KMS-11 (cell line): ENCODE measurements at regions not wholly inside any gene's neighbourhood (a gene's known extent, or its start where the extent isn't known, plus 50 kb on each side); places are given as distances from the start of the nearest gene placed in this dataset.

Experiments
- H2AFZ ChIP-seq: fragments of 200-600 bp; sonication (generic); 2 replicates; pipeline ENCODE4 v1.6.1; 2016; ENCODE audit warnings: antibody characterized with exemption, mixed run types, low read depth
- H3K27ac ChIP-seq: fragments of 200-600 bp; sonication (generic); 2 replicates; pipeline ENCODE4 v1.6.1; 2016; ENCODE audit warnings: mild to moderate bottlenecking, mixed run types
- H3K27me3 ChIP-seq: fragments of 200-600 bp; sonication (generic); 2 replicates; pipeline ENCODE4 v1.6.1; 2017; ENCODE audit warnings: mild to moderate bottlenecking, low read depth, mixed run types, moderate library complexity; ENCODE audit not compliant: insufficient read depth
- H3K36me3 ChIP-seq: fragments of 200-600 bp; sonication (generic); 2 replicates; pipeline ENCODE4 v1.6.1; 2017; ENCODE audit warnings: mild to moderate bottlenecking, mixed run types; ENCODE audit not compliant: insufficient read depth
- H3K4me1 ChIP-seq: fragments of 200-600 bp; sonication (generic); 2 replicates; pipeline ENCODE4 v1.6.1; 2016; ENCODE audit warnings: mild to moderate bottlenecking, low read depth, mixed run types; ENCODE audit not compliant: poor library complexity, severe bottlenecking
- H3K4me2 ChIP-seq: fragments of 200-600 bp; sonication (generic); 2 replicates; pipeline ENCODE4 v1.7.0; 2016; ENCODE audit warnings: mild to moderate bottlenecking, mixed run types
- H3K4me3 ChIP-seq: fragments of 200-600 bp; sonication (generic); IDR thresholded peaks from 2 replicates; pipeline ENCODE4 v1.6.1; 2017; ENCODE audit warnings: low read depth, low read length, mixed read lengths; ENCODE audit not compliant: insufficient read depth
- H3K79me2 ChIP-seq: fragments of 200-600 bp; sonication (generic); 2 replicates; pipeline ENCODE4 v1.6.1; 2016; ENCODE audit warnings: low read depth, mixed run types; ENCODE audit not compliant: insufficient read depth
- H3K9ac ChIP-seq: fragments of 200-600 bp; sonication (generic); 2 replicates; pipeline ENCODE4 v1.6.1; 2016; ENCODE audit warnings: mild to moderate bottlenecking, mixed run types
- H4K20me1 ChIP-seq: fragments of 200-600 bp; sonication (generic); 2 replicates; pipeline ENCODE4 v1.6.1; 2016; ENCODE audit warnings: mild to moderate bottlenecking, mixed run types; ENCODE audit not compliant: insufficient read depth
- TF ChIP-seq, protein P1 (sequence below): fragments of 200-600 bp; sonication (generic); conservative IDR thresholded peaks from 2 replicates; pipeline ENCODE4 v1.6.1; 2017; ENCODE audit warnings: low read depth, mild to moderate bottlenecking, antibody characterized with exemption, low read length, moderate library complexity, mixed read lengths

DNA sequence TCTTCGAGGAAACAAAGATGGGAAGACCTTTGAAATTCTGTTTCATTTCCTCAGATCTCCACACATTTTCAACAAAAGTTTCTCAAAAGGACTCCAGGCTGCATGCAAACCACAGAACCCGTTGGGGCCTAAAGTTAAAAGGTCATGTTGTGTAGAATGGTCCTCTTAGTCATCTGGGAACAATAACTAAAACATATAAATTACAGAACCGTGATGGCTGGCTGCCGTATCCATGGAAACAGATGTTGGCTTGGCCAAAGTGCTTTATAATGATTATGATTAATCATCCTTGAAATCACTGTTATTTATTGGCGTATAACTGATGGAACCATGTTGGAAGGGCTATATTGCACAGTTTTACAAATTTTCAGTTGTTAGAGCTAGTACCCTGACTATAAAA lies 182.8 kb upstream of the CRIM1 start:
- no peak overlapping the region for H2AFZ ChIP-seq
- H3K36me3 ChIP-seq, result no peaks in the 10 kb centered on the region
- H3K4me2 ChIP-seq, result no peak overlapping the region
- no peaks in the 10 kb centered on the region for H4K20me1 ChIP-seq
- no peaks in the 10 kb centered on the region for H3K79me2 ChIP-seq
- no peak overlapping the region for H3K9ac ChIP-seq
- H3K27ac ChIP-seq, result no peak overlapping the region
- TF ChIP-seq, protein P1, sequence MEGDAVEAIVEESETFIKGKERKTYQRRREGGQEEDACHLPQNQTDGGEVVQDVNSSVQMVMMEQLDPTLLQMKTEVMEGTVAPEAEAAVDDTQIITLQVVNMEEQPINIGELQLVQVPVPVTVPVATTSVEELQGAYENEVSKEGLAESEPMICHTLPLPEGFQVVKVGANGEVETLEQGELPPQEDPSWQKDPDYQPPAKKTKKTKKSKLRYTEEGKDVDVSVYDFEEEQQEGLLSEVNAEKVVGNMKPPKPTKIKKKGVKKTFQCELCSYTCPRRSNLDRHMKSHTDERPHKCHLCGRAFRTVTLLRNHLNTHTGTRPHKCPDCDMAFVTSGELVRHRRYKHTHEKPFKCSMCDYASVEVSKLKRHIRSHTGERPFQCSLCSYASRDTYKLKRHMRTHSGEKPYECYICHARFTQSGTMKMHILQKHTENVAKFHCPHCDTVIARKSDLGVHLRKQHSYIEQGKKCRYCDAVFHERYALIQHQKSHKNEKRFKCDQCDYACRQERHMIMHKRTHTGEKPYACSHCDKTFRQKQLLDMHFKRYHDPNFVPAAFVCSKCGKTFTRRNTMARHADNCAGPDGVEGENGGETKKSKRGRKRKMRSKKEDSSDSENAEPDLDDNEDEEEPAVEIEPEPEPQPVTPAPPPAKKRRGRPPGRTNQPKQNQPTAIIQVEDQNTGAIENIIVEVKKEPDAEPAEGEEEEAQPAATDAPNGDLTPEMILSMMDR, result no peak
- H3K4me1 ChIP-seq, result peaks cover 13% of the 10 kb centered on the region
- no peaks in the 10 kb centered on the region for H3K27me3 ChIP-seq
- no peak overlapping the region for H3K4me3 ChIP-seq

DNA sequence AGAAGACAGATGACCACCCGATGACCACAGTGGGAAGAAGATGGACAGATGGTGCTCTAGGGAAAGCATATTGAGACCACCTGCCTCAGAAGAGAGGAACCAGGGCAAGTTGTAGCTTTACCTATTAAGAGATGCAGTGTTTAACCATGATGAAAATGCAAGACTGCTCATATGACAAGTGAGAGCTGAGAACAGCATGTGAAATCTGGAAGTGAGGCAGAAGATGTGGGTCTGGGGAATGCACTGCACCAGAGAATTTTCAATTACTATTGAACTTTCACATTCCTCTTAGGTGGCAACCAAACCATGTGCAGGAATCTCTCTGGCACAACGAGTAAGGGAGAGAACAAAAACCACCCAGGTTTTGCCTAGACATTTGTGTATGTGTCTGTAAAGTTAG lies 184.8 kb upstream of the CRIM1 start:
- Histone ChIP-seq H3K27ac (no peak overlapping the region), H3K4me3 (no peak overlapping the region), H2AFZ (no peak overlapping the region), H3K79me2 (no peaks in the 10 kb centered on the region), H3K4me2 (no peak overlapping the region), H3K9ac (no peak overlapping the region), H3K36me3 (no peaks in the 10 kb centered on the region), H4K20me1 (no peaks in the 10 kb centered on the region), H3K27me3 (no peaks in the 10 kb centered on the region), H3K4me1 (peaks cover 13% of the 10 kb centered on the region)
- TF ChIP-seq, protein P1, result no peak

DNA sequence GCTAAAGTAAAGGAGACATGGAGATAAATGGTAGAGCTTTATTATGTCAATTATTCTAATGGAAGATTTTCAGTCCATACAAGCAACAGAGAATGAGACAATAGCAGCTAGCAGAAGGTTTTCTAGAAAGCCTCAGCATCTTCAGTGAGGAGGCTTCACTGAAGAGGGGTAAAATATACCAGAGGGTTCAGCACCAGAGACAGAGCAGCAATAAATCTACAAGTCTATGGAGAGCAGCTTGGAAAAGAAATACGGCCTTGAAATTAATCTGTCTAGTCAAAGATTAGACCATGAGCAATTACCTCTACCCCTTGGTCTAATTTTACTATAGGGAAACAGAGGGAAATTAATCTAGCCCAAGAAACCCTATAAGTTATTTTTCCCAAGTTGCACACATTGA lies 185.7 kb upstream of the CRIM1 start:
- H3K4me3 ChIP-seq, result no peak overlapping the region
- H3K4me2 ChIP-seq, result no peak overlapping the region
- H3K36me3 ChIP-seq, result no peaks in the 10 kb centered on the region
- no peaks in the 10 kb centered on the region for H4K20me1 ChIP-seq
- no peaks in the 10 kb centered on the region for H3K79me2 ChIP-seq
- no peak overlapping the region for H3K27ac ChIP-seq
- no peaks in the 10 kb centered on the region for H3K27me3 ChIP-seq
- TF ChIP-seq, protein P1, result no peak
- H3K4me1 ChIP-seq, result peaks cover 11% of the 10 kb centered on the region
- no peak overlapping the region for H2AFZ ChIP-seq
- H3K9ac ChIP-seq, result no peak overlapping the region

DNA sequence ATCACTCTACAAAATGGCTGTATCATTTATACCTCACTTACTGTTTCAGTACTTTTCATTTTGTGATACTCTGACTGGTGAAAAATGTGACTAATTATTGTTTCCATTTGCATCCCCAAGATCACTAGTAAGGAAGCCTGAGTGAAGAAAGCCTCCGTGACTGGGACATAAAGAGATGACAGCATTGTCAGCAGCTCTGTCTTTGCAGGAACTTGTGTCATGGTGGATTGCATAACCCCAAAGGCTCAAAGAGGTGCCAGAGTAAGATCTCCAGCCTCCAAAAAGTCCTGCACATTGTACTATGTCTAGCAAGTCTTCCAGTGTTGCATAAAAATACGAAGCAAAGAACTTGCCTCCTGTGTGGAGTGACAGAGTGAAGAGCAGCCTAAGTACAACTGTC lies 187.5 kb upstream of the CRIM1 start:
- no peak overlapping the region for H3K27ac ChIP-seq
- no peak overlapping the region for H2AFZ ChIP-seq
- no peaks in the 10 kb centered on the region for H3K79me2 ChIP-seq
- TF ChIP-seq, protein P1, result no peak
- no peak overlapping the region for H3K9ac ChIP-seq
- H3K27me3 ChIP-seq, result no peaks in the 10 kb centered on the region
- peaks cover 24% of the 10 kb centered on the region for H3K4me1 ChIP-seq
- no peaks in the 10 kb centered on the region for H3K36me3 ChIP-seq
- no peaks in the 10 kb centered on the region for H4K20me1 ChIP-seq
- H3K4me3 ChIP-seq, result no peak overlapping the region
- H3K4me2 ChIP-seq, result no peak overlapping the region

DNA sequence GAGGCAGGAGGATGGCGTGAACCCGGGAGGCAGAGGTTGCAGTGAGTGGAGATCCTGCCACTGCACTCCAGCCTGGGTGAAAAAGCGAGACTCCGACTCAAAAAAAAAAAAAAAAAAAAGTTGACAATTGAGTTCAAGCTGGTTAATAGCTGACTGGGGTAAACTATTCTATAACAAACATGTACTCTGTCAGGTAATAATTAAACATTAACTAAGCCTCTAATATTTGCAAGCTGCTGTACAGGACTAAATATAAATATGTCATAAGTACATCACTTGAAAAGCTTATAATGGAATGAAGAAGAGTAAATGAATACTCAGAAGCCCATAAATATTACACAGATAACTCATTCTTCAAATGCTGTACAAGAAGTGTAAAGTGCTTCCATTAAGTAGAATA lies 190.4 kb upstream of the CRIM1 start:
- H3K36me3 ChIP-seq, result no peaks in the 10 kb centered on the region
- H3K9ac ChIP-seq, result no peak overlapping the region
- no peak overlapping the region for H2AFZ ChIP-seq
- no peaks in the 10 kb centered on the region for H3K27me3 ChIP-seq
- no peak overlapping the region for H3K27ac ChIP-seq
- TF ChIP-seq, protein P1, result no peak
- H3K79me2 ChIP-seq, result no peaks in the 10 kb centered on the region
- no peak overlapping the region for H3K4me2 ChIP-seq
- H3K4me1 ChIP-seq, result peaks cover 14% of the 10 kb centered on the region
- H3K4me3 ChIP-seq, result no peak overlapping the region
- no peaks in the 10 kb centered on the region for H4K20me1 ChIP-seq
